Lower lobe of right lung (tissue), 2 donors: ENCODE measurements at regions not wholly inside any gene's neighbourhood (a gene's known extent, or its start where the extent isn't known, plus 50 kb on each side); places are given as distances from the start of the nearest gene placed in this dataset.

Source experiments
- ATAC-seq, 2 donors: fragments of 200-7000 bp; cut with Tn5 transposase; one replicate each; pipeline ENCODE4 v1.9.1; 2020 to 2022; ENCODE audit warnings: mild to moderate bottlenecking in 2 of 2, moderate library complexity in 2 of 2
- DNase-seq: peaks from one replicate; pipeline ENCODE4 v3.0.0-alpha.2; 2020
- H3K27ac ChIP-seq: fragments of 200-600 bp; one replicate; pipeline ENCODE4 v1.8.0; 2022
- H3K27me3 ChIP-seq: fragments of 200-600 bp; one replicate; pipeline ENCODE4 v1.8.0; 2022; ENCODE audit warnings: low read depth
- H3K36me3 ChIP-seq: fragments of 200-600 bp; one replicate; pipeline ENCODE4 v1.8.0; 2022; ENCODE audit warnings: mild to moderate bottlenecking
- H3K4me1 ChIP-seq: fragments of 200-600 bp; one replicate; pipeline ENCODE4 v1.8.0; 2022
- H3K4me3 ChIP-seq: fragments of 200-600 bp; one replicate; pipeline ENCODE4 v1.8.0; 2022; ENCODE audit warnings: mild to moderate bottlenecking
- H3K9me3 ChIP-seq: fragments of 200-600 bp; one replicate; pipeline ENCODE4 v1.8.0; 2022
- CTCF ChIP-seq: fragments of 200-600 bp; IDR thresholded peaks from one replicate; pipeline ENCODE4 v1.8.0; 2022; ENCODE audit warnings: antibody characterized with exemption, mild to moderate bottlenecking
- intact Hi-C: fragments of 100-400 bp; cut with DNase I; formaldehyde crosslinking; loops from one replicate; pipeline ENCODE4 v1.11.0; 2022
- donor health status: DM: no; HTN: yes; CAD: no; lungs with severe emphysema.

- ATAC-seq (no peak), DNase-seq (no peak)
- Histone ChIP-seq H3K36me3 (no peaks in the 10 kb centered on the region), H3K27me3 (no peaks in the 10 kb centered on the region), H3K9me3 (no peaks in the 10 kb centered on the region), H3K4me1 (no peaks in the 10 kb centered on the region), H3K27ac (no peak overlapping the region), H3K4me3 (no peak overlapping the region)
- no peak for TF ChIP-seq CTCF
- intact Hi-C loops = no loop called here
Measured at GRCh38 chr18:69161383-69162028, 239.2 kb upstream of the DOK6 start.

DNA sequence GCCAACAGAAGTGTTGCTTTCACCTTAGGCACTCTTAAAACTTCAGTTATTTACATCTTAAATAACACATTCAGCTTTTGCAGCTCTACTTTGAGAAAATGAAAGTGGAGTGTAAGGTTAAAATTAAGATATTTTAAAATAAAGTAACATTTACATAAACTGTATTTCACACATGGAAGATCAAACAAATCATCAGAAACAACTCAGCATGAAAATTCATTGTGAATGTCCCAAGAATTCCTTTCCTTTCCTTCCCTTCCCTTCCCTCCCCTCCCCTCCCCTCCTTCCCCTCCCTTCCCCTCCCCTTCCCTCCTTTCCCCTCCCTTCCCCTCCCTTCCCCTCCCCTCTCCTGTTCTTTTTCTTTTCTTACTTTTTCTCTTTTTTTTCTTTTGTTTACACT lies 238.0 kb upstream of the DOK6 start:
- Histone ChIP-seq H3K4me3 (no peak overlapping the region), H3K4me1 (no peaks in the 10 kb centered on the region), H3K36me3 (no peaks in the 10 kb centered on the region), H3K27me3 (no peaks in the 10 kb centered on the region), H3K9me3 (no peaks in the 10 kb centered on the region), H3K27ac (no peak overlapping the region)
- DNase-seq (no peak), ATAC-seq (no peak)
- TF ChIP-seq CTCF = no peak
- intact Hi-C loops = no loop called here

GRCh38 chr18:69172046-69172445 lies 228.6 kb upstream of the DOK6 start:
- no peak overlapping the region for H3K4me3 ChIP-seq
- H3K9me3 ChIP-seq = no peaks in the 10 kb centered on the region
- H3K4me1 ChIP-seq = no peaks in the 10 kb centered on the region
- DNase-seq (no peak), ATAC-seq (no peak)
- intact Hi-C loops = no loop called here
- no peak overlapping the region for H3K27ac ChIP-seq
- H3K36me3 ChIP-seq = no peaks in the 10 kb centered on the region
- no peak for TF ChIP-seq CTCF
- H3K27me3 ChIP-seq = no peaks in the 10 kb centered on the region

DNA sequence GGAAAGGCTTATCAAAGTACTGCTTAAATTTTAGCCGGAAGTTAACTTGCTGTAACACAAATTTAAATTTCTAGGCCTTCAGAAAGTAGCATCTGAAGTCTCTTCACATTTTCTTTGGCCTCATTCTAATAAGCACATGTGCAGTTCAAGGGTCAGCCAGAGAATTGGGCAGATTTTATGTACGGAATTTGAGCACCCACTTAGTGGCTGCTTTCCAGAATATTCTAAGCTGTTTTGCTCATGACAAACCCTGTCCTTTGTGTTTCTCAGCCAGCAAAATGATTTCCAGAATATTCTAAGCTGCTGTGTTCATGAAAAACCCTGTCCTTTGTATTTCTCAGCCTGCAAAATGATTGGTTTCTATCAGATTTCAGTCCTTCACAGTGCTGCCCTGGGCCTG lies 225.0 kb upstream of the DOK6 start:
- TF ChIP-seq CTCF = no peak
- Histone ChIP-seq H3K4me3 (no peak overlapping the region), H3K27me3 (no peaks in the 10 kb centered on the region), H3K27ac (no peak overlapping the region), H3K4me1 (no peaks in the 10 kb centered on the region), H3K36me3 (no peaks in the 10 kb centered on the region), H3K9me3 (no peaks in the 10 kb centered on the region)
- no peak for DNase-seq
- intact Hi-C loops = no loop called here
- ATAC-seq = no peak

GRCh38 chr18:69176741-69177140 lies 223.9 kb upstream of the DOK6 start:
- Histone ChIP-seq H3K9me3 (no peaks in the 10 kb centered on the region), H3K27ac (no peak overlapping the region), H3K4me1 (no peaks in the 10 kb centered on the region), H3K4me3 (no peak overlapping the region), H3K27me3 (no peaks in the 10 kb centered on the region), H3K36me3 (no peaks in the 10 kb centered on the region)
- ATAC-seq = no peak
- intact Hi-C loops = no loop called here
- no peak for TF ChIP-seq CTCF
- no peak for DNase-seq

DNA sequence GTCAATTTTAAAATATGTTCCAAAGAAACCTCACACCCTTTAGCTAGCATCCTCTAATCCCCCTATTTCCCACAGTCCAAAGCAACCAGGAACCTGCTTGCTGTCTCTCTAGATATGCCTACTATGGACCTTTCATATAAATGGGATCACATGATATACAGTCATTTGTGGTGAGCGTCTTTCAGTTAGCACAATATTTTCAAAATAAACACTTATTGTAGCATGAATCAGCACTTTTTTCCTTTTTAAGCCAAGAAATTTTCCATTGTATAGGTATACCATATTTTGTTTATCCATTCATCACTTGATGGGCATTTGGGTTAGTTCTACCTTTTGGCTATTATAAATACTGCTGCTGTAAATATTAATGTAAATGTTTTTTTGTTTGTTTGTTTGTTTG lies 223.0 kb upstream of the DOK6 start:
- intact Hi-C loops = no loop called here

More for the DNA sequence above, 223.0 kb upstream of the DOK6 start:
- Histone ChIP-seq H3K4me3 (no peak overlapping the region), H3K36me3 (no peaks in the 10 kb centered on the region), H3K4me1 (no peaks in the 10 kb centered on the region), H3K27me3 (no peaks in the 10 kb centered on the region), H3K27ac (no peak overlapping the region), H3K9me3 (no peaks in the 10 kb centered on the region)
- ATAC-seq (no peak), DNase-seq (no peak)
- no peak for TF ChIP-seq CTCF
